Testis (tissue), 2 donors: ENCODE measurements at regions not wholly inside any gene's neighbourhood (a gene's known extent, or its start where the extent isn't known, plus 50 kb on each side); places are given as distances from the start of the nearest gene placed in this dataset.

ENCODE experiments used
- POLR2A ChIP-seq: fragments of 450-650 bp; IDR thresholded peaks from one replicate; pipeline ENCODE4 v1.6.1; 2017; ENCODE audit warnings: antibody characterized with exemption, mild to moderate bottlenecking, moderate library complexity
- TF ChIP-seq, protein P1 (sequence below), 3 experiments: fragments of 450-650 bp in 2 of 3; fragments of 200-600 bp in 1 of 3; sonication (generic) in 1 of 3; IDR thresholded peaks; one replicate each; pipeline ENCODE4 v1.5.1; 2016 to 2019; ENCODE audit warnings: antibody characterized with exemption in 3 of 3, mild to moderate bottlenecking in 2 of 3, moderate library complexity in 1 of 3

DNA sequence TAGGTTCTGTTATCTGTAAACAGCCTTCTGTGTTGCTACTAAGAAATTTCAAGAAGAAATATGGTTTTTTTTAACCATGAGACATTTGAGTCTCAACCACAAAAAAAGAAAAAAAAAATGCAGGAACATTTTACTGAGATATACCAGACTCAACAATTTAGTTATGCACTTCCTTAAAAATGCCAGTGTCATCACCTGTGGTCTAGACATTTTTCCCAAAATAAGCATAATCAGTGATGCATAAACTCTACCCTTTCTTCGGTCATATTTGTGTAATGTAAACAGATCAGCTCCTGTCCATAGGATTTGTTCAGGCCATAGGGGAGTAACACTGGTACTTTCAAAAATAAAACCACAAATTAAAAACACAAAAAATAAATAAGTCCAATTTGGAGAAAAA is 122.6 kb upstream of the TNFSF4 start:
- TF ChIP-seq, protein P1, sequence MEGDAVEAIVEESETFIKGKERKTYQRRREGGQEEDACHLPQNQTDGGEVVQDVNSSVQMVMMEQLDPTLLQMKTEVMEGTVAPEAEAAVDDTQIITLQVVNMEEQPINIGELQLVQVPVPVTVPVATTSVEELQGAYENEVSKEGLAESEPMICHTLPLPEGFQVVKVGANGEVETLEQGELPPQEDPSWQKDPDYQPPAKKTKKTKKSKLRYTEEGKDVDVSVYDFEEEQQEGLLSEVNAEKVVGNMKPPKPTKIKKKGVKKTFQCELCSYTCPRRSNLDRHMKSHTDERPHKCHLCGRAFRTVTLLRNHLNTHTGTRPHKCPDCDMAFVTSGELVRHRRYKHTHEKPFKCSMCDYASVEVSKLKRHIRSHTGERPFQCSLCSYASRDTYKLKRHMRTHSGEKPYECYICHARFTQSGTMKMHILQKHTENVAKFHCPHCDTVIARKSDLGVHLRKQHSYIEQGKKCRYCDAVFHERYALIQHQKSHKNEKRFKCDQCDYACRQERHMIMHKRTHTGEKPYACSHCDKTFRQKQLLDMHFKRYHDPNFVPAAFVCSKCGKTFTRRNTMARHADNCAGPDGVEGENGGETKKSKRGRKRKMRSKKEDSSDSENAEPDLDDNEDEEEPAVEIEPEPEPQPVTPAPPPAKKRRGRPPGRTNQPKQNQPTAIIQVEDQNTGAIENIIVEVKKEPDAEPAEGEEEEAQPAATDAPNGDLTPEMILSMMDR (IDR thresholded peaks at IDR 0.05), result no peak
- no peak for TF ChIP-seq POLR2A
